GM12878 (cell line): ENCODE measurements at regions not wholly inside any gene's neighbourhood (a gene's known extent, or its start where the extent isn't known, plus 50 kb on each side); places are given as distances from the start of the nearest gene placed in this dataset.

Experiments
- ATAC-seq: fragments of 200-7000 bp; cut with Tn5 transposase; 3 replicates; pipeline ENCODE4 v1.9.1; 2020; ENCODE audit warnings: mild to moderate bottlenecking, moderate library complexity
- BruUV-seq: library from RNA; stranded (reverse); fragments of 400-500 nt; replicated peaks from 2 replicates; lab custom pipeline; 2021; lab: Mats Ljungman, UMichigan
- CTCF ChIA-PET: fragments of 300-600 bp; sonication (Branson Sonifier 250); formaldehyde crosslinking; extraction: SDS; loops from one replicate; lab custom pipeline; 2021; ENCODE audit warnings: inconsistent platforms; lab: Yijun Ruan, JAX
- POLR2A ChIA-PET: fragments of 350-600 bp; formaldehyde crosslinking; extraction: SDS; loops from one replicate; lab custom pipeline; 2021; ENCODE audit warnings: inconsistent platforms; lab: Charles Lee
- RAD21 ChIA-PET: fragments of 300-600 bp; sonication (Branson Sonifier 250); formaldehyde crosslinking; loops from one replicate; lab custom pipeline; 2023; ENCODE audit warnings: antibody characterized with exemption; ENCODE audit not compliant: unreplicated experiment; lab: Charles Lee
- SMC1A ChIA-PET: fragments of 300-600 bp; sonication (Branson Sonifier 250); formaldehyde crosslinking; loops from one replicate; lab custom pipeline; 2023; ENCODE audit not compliant: unreplicated experiment, uncharacterized antibody; lab: Charles Lee
- DNase-seq: peaks from one replicate; pipeline ENCODE4 v3.0.0-alpha.2; 2011; ENCODE audit warnings: low read depth, low spot score
- FAIRE-seq: peaks from 3 replicates; lab custom pipeline; 2011; peaks lifted over from hg19 to GRCh38; lab: Jason Lieb, UNC
- H2AFZ ChIP-seq: 2 replicates; pipeline ENCODE4 v1.6.0; 2011; ENCODE audit warnings: low read depth, low read length, control low read depth; ENCODE audit not compliant: control insufficient read depth
- H3K27ac ChIP-seq: 2 replicates; pipeline ENCODE4 v1.5.1; 2011; ENCODE audit warnings: control low read depth; ENCODE audit not compliant: control insufficient read depth, insufficient read depth
- H3K27me3 ChIP-seq, 2 experiments: replicated peaks in 1 of 2; 2 replicates each; pipeline versions ENCODE4 v1.6.0 to v1.6.1; 2011; ENCODE audit warnings: low read length in 1 of 2; ENCODE audit not compliant: control insufficient read depth in 2 of 2, insufficient read depth in 2 of 2
- H3K36me3 ChIP-seq, 2 experiments: 2 replicates each; pipeline ENCODE4 v1.5.1; 2011; ENCODE audit warnings: low read length in 1 of 2; ENCODE audit not compliant: control insufficient read depth in 2 of 2, insufficient read depth in 2 of 2
- H3K4me1 ChIP-seq: 2 replicates; pipeline ENCODE4 v1.6.1; 2011; ENCODE audit warnings: mild to moderate bottlenecking, low read length, moderate library complexity, mixed read lengths; ENCODE audit not compliant: control insufficient read depth, insufficient read depth
- H3K4me2 ChIP-seq: 2 replicates; pipeline ENCODE4 v1.6.0; 2011; ENCODE audit warnings: control low read depth; ENCODE audit not compliant: control insufficient read depth, insufficient read depth
- H3K4me3 ChIP-seq: fragments of 200-600 bp; sonication (generic); 2 replicates; pipeline ENCODE4 v1.5.1; 2016
- H3K79me2 ChIP-seq: 2 replicates; pipeline ENCODE4 v1.6.0; 2011; ENCODE audit warnings: low read length; ENCODE audit not compliant: control insufficient read depth, insufficient read depth
- H3K9ac ChIP-seq: 2 replicates; pipeline ENCODE4 v1.8.0; 2011; ENCODE audit warnings: low read length, control low read depth, mixed read lengths; ENCODE audit not compliant: control insufficient read depth, insufficient read depth
- H3K9me3 ChIP-seq: replicated peaks from 3 replicates; pipeline ENCODE4 v1.5.1; 2011; ENCODE audit warnings: mild to moderate bottlenecking, low read length; ENCODE audit not compliant: control insufficient read depth, insufficient read depth
- H4K20me1 ChIP-seq: 2 replicates; pipeline ENCODE4 v1.6.0; 2011; ENCODE audit not compliant: control insufficient read depth, insufficient read depth
- GABPA ChIP-seq: IDR thresholded peaks from 2 replicates; pipeline ENCODE4 v1.6.1; 2014; ENCODE audit warnings: antibody characterized with exemption, low read depth, mild to moderate bottlenecking, inconsistent platforms
- HCFC1 ChIP-seq: fragments of 150-350 bp; IDR thresholded peaks from 2 replicates; pipeline ENCODE4 v1.6.1; 2014; ENCODE audit warnings: low read length
- NFIC ChIP-seq: IDR thresholded peaks from 2 replicates; pipeline ENCODE4 v1.6.1; 2012; ENCODE audit warnings: low read depth, mild to moderate bottlenecking, inconsistent platforms, low read length, moderate library complexity
- PML ChIP-seq: IDR thresholded peaks from 2 replicates; pipeline ENCODE4 v1.6.1; 2012; ENCODE audit warnings: low read length, inconsistent platforms
- POLR2AphosphoS2 ChIP-seq: IDR thresholded peaks from 2 replicates; pipeline ENCODE4 v1.6.1; 2011; ENCODE audit warnings: low read depth, mild to moderate bottlenecking, low read length, improper control_type of control experiment, moderate library complexity
- RAD21 ChIP-seq: IDR thresholded peaks from 2 replicates; pipeline ENCODE4 v1.6.1; 2011; ENCODE audit warnings: mild to moderate bottlenecking, low read depth, low read length, moderate library complexity; ENCODE audit not compliant: insufficient read depth
- RCOR1 ChIP-seq: conservative IDR thresholded peaks from 2 replicates; pipeline ENCODE4 v1.6.1; 2012; ENCODE audit warnings: low read depth, low read length, improper control_type of control experiment
- SUZ12 ChIP-seq: fragments of 200-600 bp; sonication (generic); IDR thresholded peaks from one replicate; pipeline ENCODE4 v1.6.1; 2018; ENCODE audit warnings: antibody characterized with exemption, mild to moderate bottlenecking; ENCODE audit not compliant: unreplicated experiment
- WGBS: methylation state at CpG from one replicate; pipeline ENCODE4 v1.1.6; 2016; ENCODE audit warnings: low lambda C conversion rate; ENCODE audit not compliant: insufficient replicate concordance, insufficient coverage; ENCODE audit errors: missing lambda C conversion rate; 5-methylcytosine and 5-hydroxymethylcytosine counted together
- in situ Hi-C: fragments of 300-500 bp; cut with MboI; formaldehyde crosslinking; loops from 9 replicates; pipeline ENCODE4 v1.14.3; 2018; ENCODE audit warnings: mixed read lengths
- intact Hi-C: fragments of 100-400 bp; cut with micrococcal nuclease; formaldehyde crosslinking; loops from one replicate; pipeline ENCODE4 v1.14.2; 2022; ENCODE audit not compliant: unreplicated experiment
- TF ChIP-seq, protein P1 (sequence below): IDR thresholded peaks from 2 replicates; pipeline ENCODE4 v1.6.1; 2012; ENCODE audit warnings: low read depth, low read length, improper control_type of control experiment
- TF ChIP-seq, protein P2 (sequence below): fragments of 450-650 bp; formaldehyde crosslinking; IDR thresholded peaks from 2 replicates; pipeline ENCODE4 v1.5.0; 2022; ENCODE audit warnings: mild to moderate bottlenecking, missing genetic modification characterization
- TF ChIP-seq, protein P3 (sequence below): fragments of 450-650 bp; IDR thresholded peaks from 2 replicates; pipeline ENCODE4 v1.6.1; 2018; ENCODE audit warnings: borderline replicate concordance, mild to moderate bottlenecking; ENCODE audit not compliant: partially characterized antibody

DNA sequence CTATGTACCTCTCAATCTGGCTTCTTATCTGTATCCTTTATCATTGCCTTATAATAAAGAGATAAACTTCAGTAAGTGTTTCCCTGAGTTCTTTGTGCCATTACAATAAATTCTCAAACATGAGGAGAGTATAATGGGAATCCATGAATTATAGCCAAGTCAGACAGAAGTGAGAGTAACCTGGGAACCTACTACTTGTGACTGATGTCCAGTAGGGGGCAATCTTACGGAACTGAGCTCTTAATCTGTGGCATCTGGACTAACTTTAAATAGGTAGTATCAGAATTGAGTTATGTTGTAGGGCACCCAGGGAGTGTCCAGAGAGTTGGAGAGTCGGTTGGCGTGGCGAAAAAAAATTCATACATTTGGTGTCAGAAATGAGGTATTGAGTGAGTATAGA is 542.6 kb downstream of the ZBBX start (continued):
- TF ChIP-seq, protein P1, sequence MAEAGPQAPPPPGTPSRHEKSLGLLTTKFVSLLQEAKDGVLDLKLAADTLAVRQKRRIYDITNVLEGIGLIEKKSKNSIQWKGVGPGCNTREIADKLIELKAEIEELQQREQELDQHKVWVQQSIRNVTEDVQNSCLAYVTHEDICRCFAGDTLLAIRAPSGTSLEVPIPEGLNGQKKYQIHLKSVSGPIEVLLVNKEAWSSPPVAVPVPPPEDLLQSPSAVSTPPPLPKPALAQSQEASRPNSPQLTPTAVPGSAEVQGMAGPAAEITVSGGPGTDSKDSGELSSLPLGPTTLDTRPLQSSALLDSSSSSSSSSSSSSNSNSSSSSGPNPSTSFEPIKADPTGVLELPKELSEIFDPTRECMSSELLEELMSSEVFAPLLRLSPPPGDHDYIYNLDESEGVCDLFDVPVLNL, result no peak
- no peak for TF ChIP-seq SUZ12
- no peak for TF ChIP-seq HCFC1
- peak; percentile 13; the same call in 1 of the 2 replicates for TF ChIP-seq RAD21
- TF ChIP-seq, protein P2, sequence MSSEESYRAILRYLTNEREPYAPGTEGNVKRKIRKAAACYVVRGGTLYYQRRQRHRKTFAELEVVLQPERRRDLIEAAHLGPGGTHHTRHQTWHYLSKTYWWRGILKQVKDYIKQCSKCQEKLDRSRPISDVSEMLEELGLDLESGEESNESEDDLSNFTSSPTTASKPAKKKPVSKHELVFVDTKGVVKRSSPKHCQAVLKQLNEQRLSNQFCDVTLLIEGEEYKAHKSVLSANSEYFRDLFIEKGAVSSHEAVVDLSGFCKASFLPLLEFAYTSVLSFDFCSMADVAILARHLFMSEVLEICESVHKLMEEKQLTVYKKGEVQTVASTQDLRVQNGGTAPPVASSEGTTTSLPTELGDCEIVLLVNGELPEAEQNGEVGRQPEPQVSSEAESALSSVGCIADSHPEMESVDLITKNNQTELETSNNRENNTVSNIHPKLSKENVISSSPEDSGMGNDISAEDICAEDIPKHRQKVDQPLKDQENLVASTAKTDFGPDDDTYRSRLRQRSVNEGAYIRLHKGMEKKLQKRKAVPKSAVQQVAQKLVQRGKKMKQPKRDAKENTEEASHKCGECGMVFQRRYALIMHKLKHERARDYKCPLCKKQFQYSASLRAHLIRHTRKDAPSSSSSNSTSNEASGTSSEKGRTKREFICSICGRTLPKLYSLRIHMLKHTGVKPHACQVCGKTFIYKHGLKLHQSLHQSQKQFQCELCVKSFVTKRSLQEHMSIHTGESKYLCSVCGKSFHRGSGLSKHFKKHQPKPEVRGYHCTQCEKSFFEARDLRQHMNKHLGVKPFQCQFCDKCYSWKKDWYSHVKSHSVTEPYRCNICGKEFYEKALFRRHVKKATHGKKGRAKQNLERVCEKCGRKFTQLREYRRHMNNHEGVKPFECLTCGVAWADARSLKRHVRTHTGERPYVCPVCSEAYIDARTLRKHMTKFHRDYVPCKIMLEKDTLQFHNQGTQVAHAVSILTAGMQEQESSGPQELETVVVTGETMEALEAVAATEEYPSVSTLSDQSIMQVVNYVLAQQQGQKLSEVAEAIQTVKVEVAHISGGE (CRISPR knock-in tag), result no peak
- TF ChIP-seq PML, result no peak
- no peak for TF ChIP-seq NFIC
- no peak for TF ChIP-seq RCOR1
- TF ChIP-seq POLR2AphosphoS2, result no peak

DNA sequence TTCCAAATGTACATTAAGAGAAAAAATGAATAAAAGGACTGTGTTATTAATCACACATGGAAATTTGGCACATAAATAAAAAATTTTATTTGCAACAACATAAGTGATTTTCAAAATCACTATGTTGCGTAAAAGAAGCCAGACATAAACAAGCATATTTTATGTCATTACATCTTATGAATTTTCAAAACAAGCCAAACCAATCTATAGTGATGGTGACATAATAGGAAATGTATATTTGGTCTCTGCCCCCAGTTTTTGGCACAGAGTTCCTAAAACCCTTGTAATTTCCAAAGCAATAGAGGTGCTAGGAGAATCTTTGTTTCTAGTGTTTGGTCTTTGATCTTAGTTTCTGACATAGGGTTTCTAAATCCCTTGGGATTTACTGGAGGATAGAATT is 543.3 kb downstream of the ZBBX start:
- Histone ChIP-seq H3K79me2 (no peaks in the 10 kb centered on the region), H3K9me3 (no peaks in the 10 kb centered on the region), H3K4me2 (no peak overlapping the region), H3K27me3 (no peaks in the 10 kb centered on the region), H4K20me1 (no peaks in the 10 kb centered on the region), H2AFZ (no peak overlapping the region), H3K36me3 (no peaks in the 10 kb centered on the region), H3K4me1 (no peaks in the 10 kb centered on the region), H3K27ac (no peak overlapping the region), H3K9ac (no peak overlapping the region), H3K4me3 (no peak overlapping the region)
- CTCF ChIA-PET, result interaction anchor here (0.8 to 3.5 kb wide), 11 partner anchors 12 to 1045 kb away, joined by 3 to 42 read pairs (median 4); no protein-coding TSS in a partner anchor
- WGBS, result 4% methylated on average over 1 of the region's 1 CpG
- DNase-seq, result no peak
- TF ChIP-seq GABPA, result no peak
- TF ChIP-seq, protein P3, sequence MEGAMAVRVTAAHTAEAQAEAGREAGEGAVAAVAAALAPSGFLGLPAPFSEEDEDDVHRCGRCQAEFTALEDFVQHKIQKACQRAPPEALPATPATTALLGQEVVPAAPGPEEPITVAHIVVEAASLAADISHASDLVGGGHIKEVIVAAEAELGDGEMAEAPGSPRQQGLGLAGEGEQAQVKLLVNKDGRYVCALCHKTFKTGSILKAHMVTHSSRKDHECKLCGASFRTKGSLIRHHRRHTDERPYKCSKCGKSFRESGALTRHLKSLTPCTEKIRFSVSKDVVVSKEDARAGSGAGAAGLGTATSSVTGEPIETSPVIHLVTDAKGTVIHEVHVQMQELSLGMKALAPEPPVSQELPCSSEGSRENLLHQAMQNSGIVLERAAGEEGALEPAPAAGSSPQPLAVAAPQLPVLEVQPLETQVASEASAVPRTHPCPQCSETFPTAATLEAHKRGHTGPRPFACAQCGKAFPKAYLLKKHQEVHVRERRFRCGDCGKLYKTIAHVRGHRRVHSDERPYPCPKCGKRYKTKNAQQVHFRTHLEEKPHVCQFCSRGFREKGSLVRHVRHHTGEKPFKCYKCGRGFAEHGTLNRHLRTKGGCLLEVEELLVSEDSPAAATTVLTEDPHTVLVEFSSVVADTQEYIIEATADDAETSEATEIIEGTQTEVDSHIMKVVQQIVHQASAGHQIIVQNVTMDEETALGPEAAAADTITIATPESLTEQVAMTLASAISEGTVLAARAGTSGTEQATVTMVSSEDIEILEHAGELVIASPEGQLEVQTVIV, result no peak
- ATAC-seq, result no peak
- POLR2A ChIA-PET, result no interaction called here
- intact Hi-C loops, result loop anchor here (2.0 kb wide), 1 partner anchor 196 kb away; no protein-coding TSS in a partner anchor
- SMC1A ChIA-PET, result interaction anchor here (0.6 to 1.7 kb wide), 5 partner anchors 11 to 1334 kb away, joined by 3 to 5 read pairs (median 3); no protein-coding TSS in a partner anchor
- RAD21 ChIA-PET, result interaction anchor here (0.7 to 2.4 kb wide), 2 partner anchors 196 to 256 kb away, joined by 3 to 12 read pairs; no protein-coding TSS in a partner anchor
- BruUV-seq, result no TSS peak
- FAIRE-seq, result no peak
- in situ Hi-C loops, result no loop called here
